HG03520 (cell line): ENCODE measurements at regions not wholly inside any gene's neighbourhood (a gene's known extent, or its start where the extent isn't known, plus 50 kb on each side); places are given as distances from the start of the nearest gene placed in this dataset.

Experiments used
- ATAC-seq: cut with Tn5 transposase; IDR thresholded peaks from one replicate; pipeline ENCODE4 v1.9.1; 2021; ENCODE audit warnings: mild to moderate bottlenecking, moderate library complexity; ENCODE audit not compliant: unreplicated experiment

- ATAC-seq: no peak
Measured at GRCh38 chr18:26794230-26795101, 71.0 kb downstream of the AQP4 start.

- no peak for ATAC-seq
Measured at GRCh38 chr18:26792661-26793060, 72.8 kb downstream of the AQP4 start.

- no peak for ATAC-seq
Measured at GRCh38 chr18:26791676-26792075, 73.8 kb downstream of the AQP4 start.

- ATAC-seq: no peak
Measured at GRCh38 chr18:26784599-26784998, 80.9 kb downstream of the AQP4 start.

- ATAC-seq: no peak
Measured at GRCh38 chr18:26783170-26783569, 82.3 kb downstream of the AQP4 start.

GRCh38 chr18:26780520-26781325 is 84.8 kb downstream of the AQP4 start:
- ATAC-seq: no peak

GRCh38 chr18:26778054-26778393 is 87.5 kb downstream of the AQP4 start:
- ATAC-seq: no peak

GRCh38 chr18:26777351-26778053 is 88.0 kb downstream of the AQP4 start:
- no peak for ATAC-seq

GRCh38 chr18:26772691-26773090 is 92.8 kb downstream of the AQP4 start:
- no peak for ATAC-seq

- no peak for ATAC-seq
Measured at GRCh38 chr18:26771524-26771923, 94.0 kb downstream of the AQP4 start.

- ATAC-seq: no peak
Measured at GRCh38 chr18:26768385-26768784, 97.1 kb downstream of the AQP4 start.

- no peak for ATAC-seq
Measured at GRCh38 chr18:26765498-26765897, 100.0 kb downstream of the AQP4 start.

- ATAC-seq: no peak
Measured at GRCh38 chr18:26764586-26764985, 100.9 kb downstream of the AQP4 start.

- no peak for ATAC-seq
Measured at GRCh38 chr18:26764177-26764576, 101.3 kb downstream of the AQP4 start.

- no peak for ATAC-seq
Measured at GRCh38 chr18:26763446-26764110, 101.9 kb downstream of the AQP4 start.

- ATAC-seq: no peak
Measured at GRCh38 chr18:26757263-26758019, 108.1 kb downstream of the AQP4 start.

- ATAC-seq: no peak
Measured at GRCh38 chr18:26756556-26756955, 109.0 kb downstream of the AQP4 start.

- no peak for ATAC-seq
Measured at GRCh38 chr18:26746826-26747475, 118.6 kb downstream of the AQP4 start.

- no peak for ATAC-seq
Measured at GRCh38 chr18:26746398-26746797, 119.1 kb downstream of the AQP4 start.
